GM12864 (cell line): ENCODE measurements at regions not wholly inside any gene's neighbourhood (a gene's known extent, or its start where the extent isn't known, plus 50 kb on each side); places are given as distances from the start of the nearest gene placed in this dataset.
"Not testable (repeated sequence)": the region's sequence is repeated elsewhere in the genome, so short reads cannot be mapped to it uniquely, and the experiment has no call there.

Experiments used
- DNase-seq: peaks from one replicate; pipeline ENCODE4 v3.0.0-alpha.2; 2011; ENCODE audit warnings: low read depth
- H3K4me3 ChIP-seq: 2 replicates; pipeline ENCODE4 v1.5.1; 2011; ENCODE audit warnings: mild to moderate bottlenecking, low read depth, low read length, control low read depth
- TF ChIP-seq, protein P1 (sequence below): IDR thresholded peaks from 2 replicates; pipeline ENCODE4 v1.5.1; 2011; ENCODE audit warnings: low read depth, mild to moderate bottlenecking, moderate library complexity, low read length, control low read depth, inconsistent platforms; ENCODE audit errors: missing control alignments

DNA sequence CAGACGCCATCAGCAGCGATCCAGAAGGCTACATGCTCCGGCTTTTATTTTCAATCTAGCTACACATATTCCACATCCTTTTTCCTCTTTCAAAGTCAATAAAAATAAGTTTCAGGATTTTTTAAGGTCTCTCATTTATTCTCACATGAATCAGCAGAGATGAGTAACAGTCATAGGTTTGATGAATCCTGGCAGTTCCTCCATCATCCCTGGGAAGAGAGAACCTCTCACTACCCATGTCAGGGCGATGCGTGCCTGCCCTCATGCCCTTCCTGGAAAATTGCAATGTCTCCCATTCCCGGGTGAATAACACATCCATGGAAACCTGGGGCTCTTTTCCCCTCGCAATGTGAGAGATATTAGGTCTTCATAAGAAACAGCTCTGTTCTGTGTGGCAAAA, 301.1 kb upstream of the SMIM21 start:
- no peak overlapping the region for H3K4me3 ChIP-seq
- DNase-seq = no peak
- TF ChIP-seq, protein P1, sequence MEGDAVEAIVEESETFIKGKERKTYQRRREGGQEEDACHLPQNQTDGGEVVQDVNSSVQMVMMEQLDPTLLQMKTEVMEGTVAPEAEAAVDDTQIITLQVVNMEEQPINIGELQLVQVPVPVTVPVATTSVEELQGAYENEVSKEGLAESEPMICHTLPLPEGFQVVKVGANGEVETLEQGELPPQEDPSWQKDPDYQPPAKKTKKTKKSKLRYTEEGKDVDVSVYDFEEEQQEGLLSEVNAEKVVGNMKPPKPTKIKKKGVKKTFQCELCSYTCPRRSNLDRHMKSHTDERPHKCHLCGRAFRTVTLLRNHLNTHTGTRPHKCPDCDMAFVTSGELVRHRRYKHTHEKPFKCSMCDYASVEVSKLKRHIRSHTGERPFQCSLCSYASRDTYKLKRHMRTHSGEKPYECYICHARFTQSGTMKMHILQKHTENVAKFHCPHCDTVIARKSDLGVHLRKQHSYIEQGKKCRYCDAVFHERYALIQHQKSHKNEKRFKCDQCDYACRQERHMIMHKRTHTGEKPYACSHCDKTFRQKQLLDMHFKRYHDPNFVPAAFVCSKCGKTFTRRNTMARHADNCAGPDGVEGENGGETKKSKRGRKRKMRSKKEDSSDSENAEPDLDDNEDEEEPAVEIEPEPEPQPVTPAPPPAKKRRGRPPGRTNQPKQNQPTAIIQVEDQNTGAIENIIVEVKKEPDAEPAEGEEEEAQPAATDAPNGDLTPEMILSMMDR = no peak

DNA sequence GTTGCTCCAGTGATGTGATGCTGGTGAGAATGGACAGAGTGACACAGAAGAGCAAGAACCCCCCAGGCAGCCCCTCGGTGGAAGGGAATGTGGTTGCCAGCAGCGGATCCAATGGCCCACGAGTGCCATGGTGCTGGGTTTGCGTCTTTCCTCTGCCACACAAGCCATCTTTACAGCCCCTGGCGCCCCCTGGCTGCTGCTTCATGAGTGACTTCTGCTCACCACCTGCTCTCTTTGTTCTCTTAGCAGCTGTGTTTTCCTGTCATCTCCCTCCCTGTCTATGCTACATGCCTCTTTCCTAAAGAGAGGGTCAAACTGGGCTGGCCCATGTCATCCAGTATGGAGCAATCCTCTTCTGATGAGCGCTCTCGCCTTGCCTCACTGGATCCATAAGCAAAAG, 300.0 kb upstream of the SMIM21 start:
- H3K4me3 ChIP-seq = no peak overlapping the region
- TF ChIP-seq, protein P1 = peak; percentile 59
- no peak for DNase-seq

DNA sequence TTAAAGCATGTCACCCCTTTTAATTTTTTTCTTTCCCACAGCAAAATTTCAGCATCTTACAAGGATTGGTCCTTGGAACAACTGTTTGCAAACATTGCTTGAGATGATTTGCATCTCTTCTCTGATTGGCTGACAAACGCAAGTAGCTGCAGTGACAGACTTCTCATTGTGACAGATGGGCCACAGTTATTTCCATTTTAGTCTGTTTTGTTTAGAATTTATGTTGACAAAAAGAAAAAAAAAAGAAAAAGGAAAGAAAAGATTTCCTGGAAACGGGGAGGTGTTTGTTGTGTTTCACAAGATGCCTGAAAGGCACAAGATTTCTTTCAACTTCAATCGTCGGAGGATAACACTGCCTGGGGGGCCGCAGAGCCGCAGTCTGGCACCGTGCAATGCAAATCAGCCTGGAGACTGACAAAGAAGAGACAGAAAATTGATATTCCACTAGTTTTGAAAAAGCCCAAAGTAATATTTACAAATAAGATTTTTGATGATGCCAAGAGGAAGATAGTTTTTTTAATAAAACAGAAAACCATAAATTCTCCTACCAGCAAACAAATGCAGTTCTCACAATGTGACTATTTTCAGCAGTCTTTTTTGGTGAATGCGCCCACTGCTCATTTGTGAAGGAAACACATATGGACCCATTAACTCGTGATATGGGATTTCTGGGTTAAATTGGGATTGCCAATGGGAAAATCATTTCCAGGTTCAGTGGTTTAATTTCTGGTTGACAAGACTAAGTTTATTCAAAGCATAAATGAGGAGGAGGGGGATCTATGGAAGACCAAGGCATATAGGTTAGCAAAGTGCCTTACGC, 296.2 kb upstream of the SMIM21 start:
- no peak overlapping the region for H3K4me3 ChIP-seq
- no peak for DNase-seq
- TF ChIP-seq, protein P1 = no peak

DNA sequence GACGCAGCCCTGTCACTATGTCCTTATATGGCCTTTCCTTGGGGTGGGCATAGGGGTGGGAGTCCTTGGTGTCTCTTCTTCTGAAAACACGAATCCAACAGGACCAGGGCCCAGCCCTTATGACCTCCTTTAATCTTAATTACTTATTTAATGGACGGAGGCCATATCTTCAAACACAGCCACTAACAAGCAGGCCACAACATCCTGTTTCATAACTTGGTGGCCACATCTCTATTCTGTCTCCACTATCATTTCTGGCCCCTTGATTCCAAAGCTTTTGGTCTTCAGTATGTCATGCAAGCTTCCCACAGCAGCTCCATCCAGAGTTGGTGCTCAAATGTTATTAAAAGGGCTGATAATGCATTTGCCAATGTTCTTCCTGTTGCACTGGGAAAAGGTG, 287.3 kb upstream of the SMIM21 start:
- H3K4me3 ChIP-seq = no peak overlapping the region
- TF ChIP-seq, protein P1 = no peak
- DNase-seq = no peak

DNA sequence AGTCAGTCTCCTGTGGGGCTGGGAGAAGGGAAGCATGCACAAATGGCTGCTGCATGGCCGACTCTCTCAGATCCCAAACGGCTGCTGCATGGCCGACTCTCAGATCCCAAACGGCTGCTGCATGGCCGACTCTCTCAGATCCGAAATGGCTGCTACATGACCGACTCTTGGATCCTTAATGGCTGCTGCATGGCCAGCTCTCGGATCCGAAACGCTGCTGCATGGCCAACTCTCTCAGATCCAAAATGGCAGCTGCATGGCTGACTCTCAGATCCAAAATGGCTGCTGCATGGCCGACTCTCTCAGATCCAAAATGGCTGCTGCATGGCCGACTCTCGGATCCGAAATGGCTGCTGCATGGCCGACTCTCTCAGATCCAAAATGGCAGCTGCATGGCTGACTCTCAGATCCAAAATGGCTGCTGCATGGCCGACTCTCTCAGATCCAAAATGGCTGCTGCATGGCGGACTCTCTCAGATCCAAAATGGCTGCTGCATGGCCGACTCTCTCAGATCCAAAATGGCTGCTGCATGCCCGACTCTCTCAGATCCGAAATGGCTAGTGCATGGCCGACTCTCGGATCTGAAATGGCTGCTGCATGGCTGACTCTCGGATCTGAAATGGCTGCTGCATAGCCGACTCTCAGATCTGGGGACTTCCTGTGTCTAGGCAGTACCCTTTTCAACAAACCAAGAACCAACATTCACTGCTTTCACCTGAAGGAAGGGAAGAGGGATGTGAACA, 284.8 kb upstream of the SMIM21 start:
- not testable (repeated sequence) for H3K4me3 ChIP-seq, DNase-seq

DNA sequence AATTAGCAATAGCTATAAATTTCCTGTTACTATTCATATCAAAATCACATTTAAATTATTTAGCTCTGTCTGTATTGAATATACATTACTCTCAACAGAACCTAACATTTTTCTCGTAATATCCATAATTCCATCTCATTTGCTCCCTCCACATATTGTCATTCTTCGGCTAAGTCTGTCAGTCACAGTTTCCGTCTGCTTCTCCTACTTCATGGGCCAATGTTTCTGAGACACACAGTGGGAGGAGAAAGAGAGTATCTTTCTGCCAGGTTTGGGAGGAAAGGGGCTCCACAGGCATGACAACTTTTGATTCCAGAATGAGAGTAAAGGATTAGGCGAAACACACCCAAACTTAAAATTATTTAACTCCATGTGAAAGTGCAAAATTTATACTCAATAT, 273.1 kb upstream of the SMIM21 start:
- H3K4me3 ChIP-seq = no peak overlapping the region
- TF ChIP-seq, protein P1 = no peak

DNA sequence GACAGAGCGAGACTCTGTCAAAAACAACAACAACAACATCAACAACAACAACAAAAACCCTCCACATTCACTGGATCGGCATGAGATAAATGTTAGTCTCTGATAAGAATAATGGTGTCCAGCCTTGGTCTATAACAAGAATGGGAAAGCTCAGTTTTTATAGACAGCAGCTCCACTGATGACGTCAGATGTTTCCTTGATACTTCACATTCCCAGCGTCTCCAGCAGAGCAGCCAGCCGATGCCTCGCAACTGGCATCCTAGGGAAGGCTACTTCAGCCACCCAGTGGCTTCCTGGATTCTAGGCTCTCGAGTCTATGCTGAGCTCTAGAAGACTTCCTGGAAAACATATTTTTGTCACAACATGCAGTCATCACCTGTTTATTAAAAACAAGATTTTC, 271.4 kb upstream of the SMIM21 start:
- H3K4me3 ChIP-seq = no peak overlapping the region
- TF ChIP-seq, protein P1 = no peak
- no peak for DNase-seq

More for the DNA sequence above, 273.1 kb upstream of the SMIM21 start:
- DNase-seq = no peak
